ENCODE measurements at regions not wholly inside any gene's neighbourhood (a gene's known extent, or its start where the extent isn't known, plus 50 kb on each side); places are given as distances from the start of the nearest gene placed in this dataset.

GRCh38 chr22:48857202-48857805 lies 970.4 kb downstream of the BRD1 start:
- TF ChIP-seq EZH2phosphoT487 (IDR thresholded peaks at IDR 0.05; ENCODE audit: low read length): no peak
- TF ChIP-seq CTCF (IDR thresholded peaks at IDR 0.05; ENCODE audit: low read length): no peak
- TF ChIP-seq EZH2 (optimal IDR thresholded peaks at IDR 0.05; ENCODE audit: low read depth, low read length): no peak

GRCh38 chr22:48856308-48856615 lies 971.4 kb downstream of the BRD1 start:
- H3K27ac ChIP-seq (ENCODE audit: low read length): no peak overlapping the region
- H3K9me3 ChIP-seq (replicated peaks; ENCODE audit: insufficient read depth, low read length): no peaks in the 10 kb centered on the region
- no peaks in the 10 kb centered on the region for H3K36me3 ChIP-seq (replicated peaks; ENCODE audit: insufficient read depth, low read length)
- H3K4me2 ChIP-seq (ENCODE audit: low read depth, low read length): no peak overlapping the region
- no peaks in the 10 kb centered on the region for H4K20me1 ChIP-seq (ENCODE audit: insufficient read depth, low read length)
- H3K9ac ChIP-seq (ENCODE audit: low read length): no peak overlapping the region
- no peak overlapping the region for H3K4me3 ChIP-seq (ENCODE audit: low read length)
- H2AFZ ChIP-seq (ENCODE audit: low read length): no peak overlapping the region
- H3K27me3 ChIP-seq (replicated peaks; ENCODE audit: insufficient read depth, low read length): peaks cover 72% of the 10 kb centered on the region
- H3K4me1 ChIP-seq (ENCODE audit: low read length): no peaks in the 10 kb centered on the region
- no peak for TF ChIP-seq EZH2phosphoT487 (IDR thresholded peaks at IDR 0.05; ENCODE audit: low read length)
- TF ChIP-seq CTCF (IDR thresholded peaks at IDR 0.05; ENCODE audit: low read length): no peak
- TF ChIP-seq EZH2 (optimal IDR thresholded peaks at IDR 0.05; ENCODE audit: low read depth, low read length): no peak
- no peaks in the 10 kb centered on the region for H3K9me2 ChIP-seq (replicated peaks; ENCODE audit: insufficient read depth, low read length)
- no peak for DNase-seq
- no peaks in the 10 kb centered on the region for H3F3A ChIP-seq (ENCODE audit: insufficient read depth, low read length)
- H3K79me2 ChIP-seq (ENCODE audit: low read length): no peaks in the 10 kb centered on the region

More at GRCh38 chr22:48857202-48857805, 970.4 kb downstream of the BRD1 start:
- H3K36me3 ChIP-seq (replicated peaks; ENCODE audit: insufficient read depth, low read length): no peaks in the 10 kb centered on the region
- no peak overlapping the region for H2AFZ ChIP-seq (ENCODE audit: low read length)
- H3K27ac ChIP-seq (ENCODE audit: low read length): no peak overlapping the region
- H3F3A ChIP-seq (ENCODE audit: insufficient read depth, low read length): no peaks in the 10 kb centered on the region
- no peaks in the 10 kb centered on the region for H3K9me3 ChIP-seq (replicated peaks; ENCODE audit: insufficient read depth, low read length)
- H4K20me1 ChIP-seq (ENCODE audit: insufficient read depth, low read length): no peaks in the 10 kb centered on the region
- no peak overlapping the region for H3K4me3 ChIP-seq (ENCODE audit: low read length)
- H3K79me2 ChIP-seq (ENCODE audit: low read length): no peaks in the 10 kb centered on the region
- H3K4me1 ChIP-seq (ENCODE audit: low read length): no peaks in the 10 kb centered on the region
- H3K4me2 ChIP-seq (ENCODE audit: low read depth, low read length): no peak overlapping the region
- H3K9me2 ChIP-seq (replicated peaks; ENCODE audit: insufficient read depth, low read length): no peaks in the 10 kb centered on the region
- H3K27me3 ChIP-seq (replicated peaks; ENCODE audit: insufficient read depth, low read length): peaks cover 70% of the 10 kb centered on the region
- no peak for DNase-seq
- no peak overlapping the region for H3K9ac ChIP-seq (ENCODE audit: low read length)

- Histone ChIP-seq H3K79me2 (ENCODE audit: low read length) (no peaks in the 10 kb centered on the region), H3K36me3 (replicated peaks; ENCODE audit: insufficient read depth, low read length) (no peaks in the 10 kb centered on the region), H4K20me1 (ENCODE audit: insufficient read depth, low read length) (no peaks in the 10 kb centered on the region), H3K4me3 (ENCODE audit: low read length) (no peak overlapping the region), H3K9me2 (replicated peaks; ENCODE audit: insufficient read depth, low read length) (no peaks in the 10 kb centered on the region), H3K4me2 (ENCODE audit: low read depth, low read length) (no peak overlapping the region), H3F3A (ENCODE audit: insufficient read depth, low read length) (no peaks in the 10 kb centered on the region), H3K9ac (ENCODE audit: low read length) (no peak overlapping the region), H3K27ac (ENCODE audit: low read length) (no peak overlapping the region), H3K4me1 (ENCODE audit: low read length) (no peaks in the 10 kb centered on the region), H3K27me3 (replicated peaks; ENCODE audit: insufficient read depth, low read length) (peaks cover 70% of the 10 kb centered on the region), H3K9me3 (replicated peaks; ENCODE audit: insufficient read depth, low read length) (no peaks in the 10 kb centered on the region), H2AFZ (ENCODE audit: low read length) (no peak overlapping the region)
- no peak for TF ChIP-seq CTCF (IDR thresholded peaks at IDR 0.05; ENCODE audit: low read length)
- no peak for TF ChIP-seq EZH2phosphoT487 (IDR thresholded peaks at IDR 0.05; ENCODE audit: low read length)
- no peak for TF ChIP-seq EZH2 (optimal IDR thresholded peaks at IDR 0.05; ENCODE audit: low read depth, low read length)
- no peak for DNase-seq
These were observed 971.9 kb downstream of the BRD1 start for GRCh38 chr22:48855593-48856307.

All from MM.1S (cell line).